Glutamatergic neuron (in vitro differentiated cells): ENCODE measurements at regions not wholly inside any gene's neighbourhood (a gene's known extent, or its start where the extent isn't known, plus 50 kb on each side); places are given as distances from the start of the nearest gene placed in this dataset.

Experiments used
- DNase-seq: peaks from one replicate; pipeline ENCODE4 v3.0.0; 2022
- H3K27ac Mint-ChIP-seq: one replicate; pipeline ENCODE4 v1.8.0; 2020; ENCODE audit warnings: mild to moderate bottlenecking, mixed read lengths, inconsistent platforms; ENCODE audit not compliant: unreplicated experiment
- H3K27me3 Mint-ChIP-seq: one replicate; pipeline ENCODE4 v1.8.0; 2020; ENCODE audit warnings: mild to moderate bottlenecking, moderate library complexity, mixed read lengths, inconsistent platforms; ENCODE audit not compliant: unreplicated experiment
- H3K36me3 Mint-ChIP-seq: one replicate; pipeline ENCODE4 v1.8.0; 2020; ENCODE audit warnings: mild to moderate bottlenecking, mixed read lengths, inconsistent platforms; ENCODE audit not compliant: unreplicated experiment
- H3K4me1 Mint-ChIP-seq: one replicate; pipeline ENCODE4 v1.8.0; 2020; ENCODE audit warnings: mild to moderate bottlenecking, low read depth, mixed read lengths, inconsistent platforms; ENCODE audit not compliant: unreplicated experiment
- H3K4me3 Mint-ChIP-seq: one replicate; pipeline ENCODE4 v1.8.0; 2020; ENCODE audit warnings: mild to moderate bottlenecking, mixed read lengths, inconsistent platforms; ENCODE audit not compliant: unreplicated experiment
- H3K9me3 Mint-ChIP-seq: one replicate; pipeline ENCODE4 v1.8.0; 2020; ENCODE audit warnings: mild to moderate bottlenecking, moderate library complexity, mixed read lengths, inconsistent platforms; ENCODE audit not compliant: unreplicated experiment
- CTCF ChIP-seq: fragments of 200-600 bp; sonication (generic); IDR thresholded peaks from one replicate; pipeline ENCODE4 v1.5.0; 2021; ENCODE audit not compliant: partially characterized antibody, unreplicated experiment

- TF ChIP-seq CTCF = no peak
- H3K9me3 Mint-ChIP-seq = no peaks in the 10 kb centered on the region
- H3K27me3 Mint-ChIP-seq = no peaks in the 10 kb centered on the region
- H3K4me3 Mint-ChIP-seq = no peak overlapping the region
- DNase-seq = no peak
- no peak overlapping the region for H3K27ac Mint-ChIP-seq
- no peaks in the 10 kb centered on the region for H3K4me1 Mint-ChIP-seq
- no peaks in the 10 kb centered on the region for H3K36me3 Mint-ChIP-seq
These were observed 339.2 kb downstream of the DCAF12L2 start for GRCh38 chrX:125826774-125827451.

DNA sequence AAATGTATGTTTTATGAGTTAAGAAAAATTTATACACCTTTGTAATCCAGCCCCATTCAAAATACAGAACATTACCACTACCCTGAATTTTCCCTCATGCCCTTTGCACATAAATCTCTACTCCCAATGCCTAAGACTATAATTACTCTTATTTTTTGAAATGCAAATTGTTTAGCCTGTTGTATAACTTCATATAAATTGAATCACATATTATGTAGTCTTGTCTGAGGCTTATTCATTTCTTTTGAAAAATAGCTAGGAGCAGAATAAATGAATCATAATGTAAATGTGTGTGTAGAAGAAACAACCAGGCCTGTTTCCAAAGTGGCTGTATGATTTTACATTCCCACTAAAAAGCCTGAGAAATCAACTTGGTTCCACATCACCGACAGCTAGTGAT, 319.8 kb downstream of the DCAF12L2 start:
- H3K36me3 Mint-ChIP-seq = no peaks in the 10 kb centered on the region
- H3K27ac Mint-ChIP-seq = no peak overlapping the region
- no peaks in the 10 kb centered on the region for H3K9me3 Mint-ChIP-seq
- no peak for TF ChIP-seq CTCF
- no peak for DNase-seq
- no peak overlapping the region for H3K4me3 Mint-ChIP-seq
- H3K27me3 Mint-ChIP-seq = no peaks in the 10 kb centered on the region
- no peaks in the 10 kb centered on the region for H3K4me1 Mint-ChIP-seq

- DNase-seq = no peak
- Mint-ChIP-seq H3K27me3 (no peaks in the 10 kb centered on the region), H3K9me3 (no peaks in the 10 kb centered on the region), H3K27ac (no peak overlapping the region), H3K4me3 (no peak overlapping the region), H3K36me3 (no peaks in the 10 kb centered on the region), H3K4me1 (no peaks in the 10 kb centered on the region)
- no peak for TF ChIP-seq CTCF
These were observed 315.4 kb downstream of the DCAF12L2 start for GRCh38 chrX:125850693-125851092.

- Mint-ChIP-seq H3K27ac (no peak overlapping the region), H3K4me1 (no peaks in the 10 kb centered on the region), H3K4me3 (no peak overlapping the region), H3K9me3 (no peaks in the 10 kb centered on the region), H3K27me3 (no peaks in the 10 kb centered on the region), H3K36me3 (no peaks in the 10 kb centered on the region)
- no peak for TF ChIP-seq CTCF
- no peak for DNase-seq
These were observed 282.9 kb downstream of the DCAF12L2 start for GRCh38 chrX:125883169-125883568.

GRCh38 chrX:125894947-125895346, 271.1 kb downstream of the DCAF12L2 start:
- Mint-ChIP-seq H3K9me3 (peaks cover 3% of the 10 kb centered on the region), H3K4me1 (no peaks in the 10 kb centered on the region), H3K27me3 (no peaks in the 10 kb centered on the region), H3K4me3 (no peak overlapping the region), H3K36me3 (no peaks in the 10 kb centered on the region), H3K27ac (no peak overlapping the region)
- TF ChIP-seq CTCF = no peak
- DNase-seq = no peak
